Left ventricle myocardium inferior (tissue), 1 donor: ENCODE measurements at regions not wholly inside any gene's neighbourhood (a gene's known extent, or its start where the extent isn't known, plus 50 kb on each side); places are given as distances from the start of the nearest gene placed in this dataset.
A peak's percentile ranks its signal among the peaks of the same experiment; 100 is the strongest.

Source experiments
- DNase-seq: peaks from one replicate; pipeline ENCODE4 v3.0.0-alpha.2; 2020
- H3K27ac ChIP-seq: fragments of 200-600 bp; replicated peaks from 2 replicates; pipeline ENCODE4 v1.8.0; 2021
- H3K27me3 ChIP-seq: fragments of 200-600 bp; 2 replicates; pipeline ENCODE4 v1.8.0; 2021; ENCODE audit warnings: low read depth
- H3K36me3 ChIP-seq: fragments of 200-600 bp; 2 replicates; pipeline ENCODE4 v1.8.0; 2021
- H3K4me1 ChIP-seq: fragments of 200-600 bp; 2 replicates; pipeline ENCODE4 v1.8.0; 2021
- H3K4me3 ChIP-seq: fragments of 200-600 bp; 2 replicates; pipeline ENCODE4 v1.8.0; 2021; ENCODE audit warnings: mild to moderate bottlenecking, moderate library complexity
- H3K9me3 ChIP-seq: fragments of 200-600 bp; replicated peaks from 2 replicates; pipeline ENCODE4 v1.8.0; 2021
- CTCF ChIP-seq: fragments of 200-600 bp; IDR thresholded peaks from 2 replicates; pipeline ENCODE4 v1.8.0; 2021; ENCODE audit warnings: antibody characterized with exemption, mild to moderate bottlenecking, borderline replicate concordance
- intact Hi-C: fragments of 100-400 bp; cut with micrococcal nuclease; formaldehyde crosslinking; loops from one replicate; pipeline ENCODE4 v1.11.0; 2022
- donor health status: DM: no; HTN: yes; CAD: no; lungs with severe emphysema.

- Histone ChIP-seq H3K9me3 (no peaks in the 10 kb centered on the region), H3K4me3 (no peak overlapping the region), H3K4me1 (no peaks in the 10 kb centered on the region), H3K27me3 (no peaks in the 10 kb centered on the region), H3K27ac (no peak overlapping the region), H3K36me3 (no peaks in the 10 kb centered on the region)
- intact Hi-C loops, result no loop called here
- no peak for DNase-seq
- no peak for TF ChIP-seq CTCF
Measured at GRCh38 chr14:85263916-85264675, 265.8 kb upstream of the FLRT2 start.

GRCh38 chr14:85273099-85273677, 256.8 kb upstream of the FLRT2 start:
- H3K36me3 ChIP-seq, result no peaks in the 10 kb centered on the region
- DNase-seq, result no peak
- H3K27me3 ChIP-seq, result no peaks in the 10 kb centered on the region
- no peaks in the 10 kb centered on the region for H3K9me3 ChIP-seq
- peak overlapping the region; percentile 21 for H3K4me3 ChIP-seq
- H3K27ac ChIP-seq, result no peak overlapping the region
- intact Hi-C loops, result no loop called here
- H3K4me1 ChIP-seq, result peaks cover 3% of the 10 kb centered on the region
- TF ChIP-seq CTCF, result no peak

- no peaks in the 10 kb centered on the region for H3K9me3 ChIP-seq
- intact Hi-C loops, result no loop called here
- no peaks in the 10 kb centered on the region for H3K36me3 ChIP-seq
- H3K4me1 ChIP-seq, result peaks cover 3% of the 10 kb centered on the region
- DNase-seq, result no peak
- no peaks in the 10 kb centered on the region for H3K27me3 ChIP-seq
- H3K27ac ChIP-seq, result no peak overlapping the region
- no peak overlapping the region for H3K4me3 ChIP-seq
- no peak for TF ChIP-seq CTCF
Measured at GRCh38 chr14:85273952-85274351, 256.0 kb upstream of the FLRT2 start.

DNA sequence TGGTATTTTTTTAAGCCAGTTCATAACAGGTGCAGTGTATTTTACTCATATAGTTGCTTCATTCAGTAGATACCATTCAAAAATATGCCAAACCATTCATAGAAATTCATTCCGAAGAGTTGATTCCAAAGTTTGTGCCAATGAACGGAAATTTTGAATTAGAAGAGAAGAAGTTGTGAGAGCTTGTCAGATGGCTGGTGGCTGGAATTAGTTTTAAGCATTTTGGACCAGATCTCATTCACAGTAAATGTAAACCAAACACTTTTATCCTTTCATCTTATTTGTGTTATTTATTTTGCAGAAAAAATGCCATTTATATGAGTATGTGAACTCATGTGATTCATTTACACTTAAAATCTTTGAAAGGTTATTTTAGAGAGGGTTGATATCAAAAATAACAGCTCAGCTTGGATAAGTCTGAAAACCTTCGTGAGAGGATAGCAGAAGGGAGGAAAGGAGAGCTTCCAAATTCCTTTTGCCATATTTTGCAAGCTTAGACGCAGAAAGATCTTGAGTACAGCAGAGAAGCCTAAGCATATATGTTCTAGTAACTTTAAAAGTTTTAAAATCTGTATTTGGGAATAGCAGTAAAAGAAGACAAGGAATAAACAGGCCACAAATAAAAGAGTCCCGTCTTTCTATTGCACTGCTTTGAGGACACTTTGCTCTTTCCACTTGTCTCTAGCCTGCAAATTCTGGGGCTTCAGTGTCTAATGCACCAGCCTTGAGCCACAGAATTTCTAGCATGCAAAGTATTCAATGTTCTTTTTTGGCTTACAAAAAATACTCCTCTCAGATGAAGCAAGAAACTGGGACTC, 253.6 kb upstream of the FLRT2 start:
- Histone ChIP-seq H3K27me3 (no peaks in the 10 kb centered on the region), H3K4me3 (no peak overlapping the region), H3K36me3 (no peaks in the 10 kb centered on the region), H3K27ac (no peak overlapping the region), H3K9me3 (no peaks in the 10 kb centered on the region), H3K4me1 (peaks cover 3% of the 10 kb centered on the region)
- no peak for DNase-seq
- TF ChIP-seq CTCF, result no peak
- intact Hi-C loops, result no loop called here

DNA sequence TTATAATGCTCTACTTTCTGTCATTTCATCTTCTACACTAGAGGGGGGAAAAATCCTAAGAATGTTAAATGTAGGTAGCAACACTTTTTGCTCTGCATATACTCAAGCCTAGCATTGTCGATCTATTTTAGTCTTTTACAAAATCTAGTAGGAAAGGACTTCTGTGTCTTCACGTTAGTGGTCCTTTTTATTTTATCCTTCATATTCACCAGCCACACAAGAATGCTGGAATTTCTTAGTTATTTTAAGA, 253.0 kb upstream of the FLRT2 start:
- DNase-seq, result no peak
- intact Hi-C loops, result no loop called here

More for the DNA sequence above, 253.0 kb upstream of the FLRT2 start:
- TF ChIP-seq CTCF, result no peak
- H3K36me3 ChIP-seq, result no peaks in the 10 kb centered on the region
- no peak overlapping the region for H3K4me3 ChIP-seq
- no peak overlapping the region for H3K27ac ChIP-seq
- H3K27me3 ChIP-seq, result no peaks in the 10 kb centered on the region
- no peaks in the 10 kb centered on the region for H3K9me3 ChIP-seq
- H3K4me1 ChIP-seq, result peaks cover 3% of the 10 kb centered on the region
